Mucosa of rectum (tissue), 2 donors: ENCODE measurements at regions not wholly inside any gene's neighbourhood (a gene's known extent, or its start where the extent isn't known, plus 50 kb on each side); places are given as distances from the start of the nearest gene placed in this dataset.
"Not testable (repeated sequence)": the region's sequence is repeated elsewhere in the genome, so short reads cannot be mapped to it uniquely, and the experiment has no call there.

Experiments used
- H3K27ac ChIP-seq, 2 donors: one replicate each; pipeline ENCODE4 v1.7.0; 2013; ENCODE audit warnings: inconsistent platforms in 2 of 2, low read depth in 2 of 2, low read length in 2 of 2
- H3K27me3 ChIP-seq, 2 donors: one replicate each; pipeline ENCODE4 v1.7.0; 2013; ENCODE audit warnings: low read length in 2 of 2; ENCODE audit not compliant: control insufficient read depth in 2 of 2, insufficient read depth in 2 of 2
- H3K36me3 ChIP-seq, 2 donors: one replicate each; pipeline ENCODE4 v1.7.0; 2013; ENCODE audit warnings: low read length in 2 of 2; ENCODE audit not compliant: control insufficient read depth in 2 of 2, insufficient read depth in 2 of 2
- H3K4me1 ChIP-seq, 2 donors: one replicate each; pipeline ENCODE4 v1.7.0; 2013; ENCODE audit warnings: low read length in 2 of 2, mild to moderate bottlenecking in 1 of 2; ENCODE audit not compliant: control insufficient read depth in 2 of 2, insufficient read depth in 2 of 2
- H3K4me3 ChIP-seq, 2 donors: one replicate each; pipeline ENCODE4 v1.7.0; 2013; ENCODE audit warnings: low read length in 2 of 2
- H3K9ac ChIP-seq, 2 donors: one replicate each; pipeline ENCODE4 v1.7.0; 2013; ENCODE audit warnings: low read length in 2 of 2, low read depth in 1 of 2, mild to moderate bottlenecking in 1 of 2
- H3K9me3 ChIP-seq, 2 donors: one replicate each; pipeline ENCODE4 v1.7.0; 2013; ENCODE audit warnings: low read length in 2 of 2; ENCODE audit not compliant: control insufficient read depth in 2 of 2
- donor health status: healthy.
- donor health status: Normal muscosa, but diverticular disease.

- H3K9me3 ChIP-seq = peaks cover 0 to 5% of the 10 kb centered on the region in 2 donors
- no peak overlapping the region for H3K4me3 ChIP-seq
- no peaks in the 10 kb centered on the region for H3K36me3 ChIP-seq
- H3K27me3 ChIP-seq = no peaks in the 10 kb centered on the region
- no peaks in the 10 kb centered on the region for H3K4me1 ChIP-seq
- H3K9ac ChIP-seq = no peak overlapping the region
- H3K27ac ChIP-seq = no peak overlapping the region
These were observed 154.7 kb downstream of the ACTR3B start for GRCh38 chr7:152914014-152914844.

- H3K27me3 ChIP-seq, H3K9me3 ChIP-seq, H3K9ac ChIP-seq, H3K4me1 ChIP-seq, H3K36me3 ChIP-seq, H3K4me3 ChIP-seq, H3K27ac ChIP-seq: not testable (repeated sequence)
These were observed 155.2 kb downstream of the ACTR3B start for GRCh38 chr7:152914845-152915102.

- Histone ChIP-seq H3K9me3 (no peaks in the 10 kb centered on the region), H3K9ac (no peak overlapping the region), H3K36me3 (no peaks in the 10 kb centered on the region), H3K4me1 (no peaks in the 10 kb centered on the region), H3K27ac (no peak overlapping the region), H3K4me3 (no peak overlapping the region), H3K27me3 (peaks cover 10 to 12% of the 10 kb centered on the region in 2 donors)
These were observed 162.9 kb downstream of the ACTR3B start for GRCh38 chr7:152922318-152923081.

- Histone ChIP-seq H3K27me3 (peaks cover 10 to 12% of the 10 kb centered on the region in 2 donors), H3K4me3 (no peak overlapping the region), H3K9ac (no peak overlapping the region), H3K36me3 (no peaks in the 10 kb centered on the region), H3K4me1 (no peaks in the 10 kb centered on the region), H3K9me3 (no peaks in the 10 kb centered on the region), H3K27ac (no peak overlapping the region)
These were observed 164.2 kb downstream of the ACTR3B start for GRCh38 chr7:152923711-152924110.

GRCh38 chr7:152924238-152924637, 164.7 kb downstream of the ACTR3B start:
- no peak overlapping the region for H3K4me3 ChIP-seq
- H3K9me3 ChIP-seq = no peaks in the 10 kb centered on the region
- no peaks in the 10 kb centered on the region for H3K36me3 ChIP-seq
- no peak overlapping the region for H3K27ac ChIP-seq
- H3K9ac ChIP-seq = no peak overlapping the region
- no peaks in the 10 kb centered on the region for H3K4me1 ChIP-seq
- peaks cover 10 to 12% of the 10 kb centered on the region in 2 donors for H3K27me3 ChIP-seq

- Histone ChIP-seq H3K9me3 (no peaks in the 10 kb centered on the region), H3K4me3 (no peak overlapping the region), H3K4me1 (no peaks in the 10 kb centered on the region), H3K27me3 (peaks cover 10 to 12% of the 10 kb centered on the region in 2 donors), H3K36me3 (no peaks in the 10 kb centered on the region), H3K9ac (no peak overlapping the region), H3K27ac (no peak overlapping the region)
These were observed 165.4 kb downstream of the ACTR3B start for GRCh38 chr7:152924826-152925411.

GRCh38 chr7:152925412-152926147, 166.0 kb downstream of the ACTR3B start:
- H3K9ac ChIP-seq = no peak overlapping the region
- H3K36me3 ChIP-seq = no peaks in the 10 kb centered on the region
- H3K27ac ChIP-seq = no peak overlapping the region
- no peaks in the 10 kb centered on the region for H3K9me3 ChIP-seq
- no peaks in the 10 kb centered on the region for H3K4me1 ChIP-seq
- no peak overlapping the region for H3K4me3 ChIP-seq
- peaks cover 10 to 12% of the 10 kb centered on the region in 2 donors for H3K27me3 ChIP-seq

GRCh38 chr7:152931633-152932032, 172.1 kb downstream of the ACTR3B start:
- Histone ChIP-seq H3K36me3 (no peaks in the 10 kb centered on the region), H3K9me3 (no peaks in the 10 kb centered on the region), H3K4me3 (no peak overlapping the region), H3K27ac (no peak overlapping the region), H3K4me1 (no peaks in the 10 kb centered on the region), H3K27me3 (no peaks in the 10 kb centered on the region), H3K9ac (no peak overlapping the region)

- Histone ChIP-seq H3K27ac (no peak overlapping the region), H3K9ac (no peak overlapping the region), H3K36me3 (no peaks in the 10 kb centered on the region), H3K4me1 (no peaks in the 10 kb centered on the region), H3K9me3 (no peaks in the 10 kb centered on the region), H3K27me3 (no peaks in the 10 kb centered on the region), H3K4me3 (no peak overlapping the region)
These were observed 177.7 kb downstream of the ACTR3B start for GRCh38 chr7:152937282-152937681.

- not testable (repeated sequence) for H3K9me3 ChIP-seq, H3K27me3 ChIP-seq
These were observed 187.1 kb downstream of the ACTR3B start for GRCh38 chr7:152946616-152947015.

More at GRCh38 chr7:152946616-152947015, 187.1 kb downstream of the ACTR3B start:
- H3K9ac ChIP-seq, H3K27ac ChIP-seq, H3K4me3 ChIP-seq, H3K4me1 ChIP-seq, H3K36me3 ChIP-seq: not testable (repeated sequence)
